Panc1 (cell line): ENCODE measurements at regions not wholly inside any gene's neighbourhood (a gene's known extent, or its start where the extent isn't known, plus 50 kb on each side); places are given as distances from the start of the nearest gene placed in this dataset.
"Not testable (repeated sequence)": the region's sequence is repeated elsewhere in the genome, so short reads cannot be mapped to it uniquely, and the experiment has no call there.

ENCODE experiments used
- ATAC-seq: fragments of 200-7000 bp; cut with Tn5 transposase; 2 replicates; pipeline ENCODE4 v1.9.1; 2020; ENCODE audit warnings: mild to moderate bottlenecking, moderate library complexity
- BruUV-seq: library from RNA; stranded (reverse); fragments of 400-500 nt; replicated peaks from 2 replicates; lab custom pipeline; 2021; lab: Mats Ljungman, UMichigan
- CTCF ChIA-PET: fragments of 300-600 bp; sonication (Branson Sonifier 250); formaldehyde crosslinking; loops from one replicate; lab custom pipeline; 2022; ENCODE audit warnings: antibody characterized with exemption; lab: Charles Lee
- POLR2A ChIA-PET: fragments of 300-600 bp; sonication (Branson Sonifier 250); formaldehyde crosslinking; loops from one replicate; lab custom pipeline; 2022; ENCODE audit warnings: antibody characterized with exemption; lab: Charles Lee
- DNase-seq: peaks from one replicate; pipeline ENCODE4 v3.0.0-alpha.2; 2010; ENCODE audit warnings: low read depth, low spot score
- H3K27ac ChIP-seq: 2 replicates; pipeline ENCODE4 v1.5.1; 2011; ENCODE audit warnings: mild to moderate bottlenecking, low read length, inconsistent platforms
- H3K27me3 ChIP-seq: fragments of 200-500 bp; sonication (Bioruptor generic); 2 replicates; pipeline ENCODE4 v1.6.0; 2014; ENCODE audit warnings: low read length, inconsistent platforms; ENCODE audit not compliant: control insufficient read depth, insufficient read depth
- H3K36me3 ChIP-seq: fragments of 200-500 bp; sonication (Bioruptor generic); 2 replicates; pipeline ENCODE4 v1.5.1; 2014; ENCODE audit warnings: inconsistent platforms, mild to moderate bottlenecking, low read length, moderate library complexity; ENCODE audit not compliant: control insufficient read depth, insufficient read depth
- H3K4me1 ChIP-seq: 2 replicates; pipeline ENCODE4 v1.5.1; 2011; ENCODE audit warnings: inconsistent platforms, mild to moderate bottlenecking, low read length, moderate library complexity; ENCODE audit not compliant: control insufficient read depth, insufficient read depth
- H3K4me3 ChIP-seq, 2 experiments: 2 replicates each; pipeline ENCODE4 v1.5.1; 2011 to 2012; ENCODE audit warnings: low read depth in 2 of 2, low read length in 2 of 2, mild to moderate bottlenecking in 2 of 2, inconsistent platforms in 1 of 2, moderate library complexity in 1 of 2
- H3K9me3 ChIP-seq: fragments of 200-500 bp; sonication (Bioruptor generic); 2 replicates; pipeline ENCODE4 v1.5.1; 2014; ENCODE audit warnings: low read depth, mild to moderate bottlenecking, inconsistent platforms, low read length, moderate library complexity; ENCODE audit not compliant: control insufficient read depth, insufficient read depth
- POLR2AphosphoS5 ChIP-seq: IDR thresholded peaks from 2 replicates; pipeline ENCODE4 v1.6.1; 2012; ENCODE audit warnings: mild to moderate bottlenecking, low read depth, low read length, moderate library complexity
- SIN3A ChIP-seq: IDR thresholded peaks from 2 replicates; pipeline ENCODE4 v1.6.1; 2012; ENCODE audit warnings: low read depth, mild to moderate bottlenecking, low read length, moderate library complexity, borderline replicate concordance; ENCODE audit not compliant: insufficient read depth
- TCF7L2 ChIP-seq: IDR thresholded peaks from 2 replicates; pipeline ENCODE4 v1.6.1; 2011; ENCODE audit warnings: mild to moderate bottlenecking, low read depth, low read length, inconsistent platforms
- in situ Hi-C: cut with HindIII; loops from 2 replicates; pipeline ENCODE4 v1.10.0; 2016; ENCODE audit warnings: low sequenced_read_pairs, low pct_unique_long_range_greater_than_20kb
- intact Hi-C: fragments of 100-400 bp; cut with micrococcal nuclease; formaldehyde crosslinking; loops from one replicate; pipeline ENCODE4 v1.10.0; 2022; ENCODE audit not compliant: unreplicated experiment
- TF ChIP-seq, protein P1 (sequence below), 2 experiments: IDR thresholded peaks; 2 replicates each; pipeline ENCODE4 v1.6.1; 2011 to 2012; ENCODE audit warnings: low read depth in 2 of 2, control low read depth in 1 of 2, low read length in 1 of 2, mild to moderate bottlenecking in 1 of 2, moderate library complexity in 1 of 2; ENCODE audit not compliant: insufficient read depth in 1 of 2
- TF ChIP-seq, protein P2 (sequence below): fragments of 450-650 bp; IDR thresholded peaks from 2 replicates; pipeline ENCODE4 v1.5.1; 2017; ENCODE audit warnings: mild to moderate bottlenecking

DNA sequence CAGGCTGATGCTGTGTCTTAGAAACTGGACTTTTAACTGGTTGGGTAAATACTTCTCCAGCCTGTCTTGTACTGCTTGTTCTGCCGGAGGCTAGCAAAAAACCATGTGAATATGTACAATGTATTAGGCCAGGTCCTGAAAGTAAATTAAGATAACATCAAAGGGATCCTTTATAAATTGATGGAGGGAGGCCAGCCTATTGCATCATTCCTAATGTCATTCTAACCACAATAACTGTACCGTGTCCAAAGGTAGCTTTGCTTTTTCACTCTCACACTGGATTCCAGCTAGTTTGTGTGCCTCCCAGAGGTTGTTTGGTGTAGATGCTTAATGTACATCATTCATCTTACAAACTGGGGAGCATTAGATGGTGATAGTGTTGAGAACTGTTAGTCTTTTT lies 91.2 kb upstream of the SEM1 start:
- CTCF ChIA-PET, result no interaction called here
- no peaks in the 10 kb centered on the region for H3K9me3 ChIP-seq

DNA sequence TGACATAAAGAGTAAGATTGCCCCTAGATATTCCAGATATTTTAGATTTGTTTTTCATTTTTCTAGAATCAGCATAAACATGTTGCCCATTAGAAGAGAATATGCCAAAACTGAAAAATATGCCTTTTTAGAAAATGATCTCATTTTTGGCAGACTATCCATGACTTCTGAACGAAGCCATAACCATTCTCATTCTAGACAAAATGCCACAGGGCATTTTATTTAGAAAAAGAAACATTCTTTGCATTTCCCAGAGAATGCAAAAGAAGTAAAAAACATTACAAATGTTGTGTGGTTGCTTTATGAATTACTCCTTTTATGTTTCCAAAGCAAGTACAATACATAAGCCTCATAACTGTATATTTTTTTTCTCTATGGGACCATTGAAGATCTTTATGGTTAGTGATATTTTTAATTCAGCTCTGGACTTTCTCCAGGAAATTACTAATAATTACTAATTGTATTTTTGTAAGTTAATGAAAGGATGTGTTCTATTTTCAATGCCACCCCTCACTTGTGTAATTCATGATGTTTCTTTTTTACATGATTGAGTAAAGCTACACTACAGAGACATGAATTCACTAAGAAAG lies 109.6 kb upstream of the SEM1 start:
- in situ Hi-C loops, result no loop called here
- no TSS peak for BruUV-seq
- intact Hi-C loops, result no loop called here

More for the DNA sequence above, 91.2 kb upstream of the SEM1 start:
- in situ Hi-C loops, result no loop called here
- POLR2A ChIA-PET, result no interaction called here
- ATAC-seq (no peak), DNase-seq (no peak)
- no peaks in the 10 kb centered on the region for H3K27me3 ChIP-seq
- TF ChIP-seq, protein P1, sequence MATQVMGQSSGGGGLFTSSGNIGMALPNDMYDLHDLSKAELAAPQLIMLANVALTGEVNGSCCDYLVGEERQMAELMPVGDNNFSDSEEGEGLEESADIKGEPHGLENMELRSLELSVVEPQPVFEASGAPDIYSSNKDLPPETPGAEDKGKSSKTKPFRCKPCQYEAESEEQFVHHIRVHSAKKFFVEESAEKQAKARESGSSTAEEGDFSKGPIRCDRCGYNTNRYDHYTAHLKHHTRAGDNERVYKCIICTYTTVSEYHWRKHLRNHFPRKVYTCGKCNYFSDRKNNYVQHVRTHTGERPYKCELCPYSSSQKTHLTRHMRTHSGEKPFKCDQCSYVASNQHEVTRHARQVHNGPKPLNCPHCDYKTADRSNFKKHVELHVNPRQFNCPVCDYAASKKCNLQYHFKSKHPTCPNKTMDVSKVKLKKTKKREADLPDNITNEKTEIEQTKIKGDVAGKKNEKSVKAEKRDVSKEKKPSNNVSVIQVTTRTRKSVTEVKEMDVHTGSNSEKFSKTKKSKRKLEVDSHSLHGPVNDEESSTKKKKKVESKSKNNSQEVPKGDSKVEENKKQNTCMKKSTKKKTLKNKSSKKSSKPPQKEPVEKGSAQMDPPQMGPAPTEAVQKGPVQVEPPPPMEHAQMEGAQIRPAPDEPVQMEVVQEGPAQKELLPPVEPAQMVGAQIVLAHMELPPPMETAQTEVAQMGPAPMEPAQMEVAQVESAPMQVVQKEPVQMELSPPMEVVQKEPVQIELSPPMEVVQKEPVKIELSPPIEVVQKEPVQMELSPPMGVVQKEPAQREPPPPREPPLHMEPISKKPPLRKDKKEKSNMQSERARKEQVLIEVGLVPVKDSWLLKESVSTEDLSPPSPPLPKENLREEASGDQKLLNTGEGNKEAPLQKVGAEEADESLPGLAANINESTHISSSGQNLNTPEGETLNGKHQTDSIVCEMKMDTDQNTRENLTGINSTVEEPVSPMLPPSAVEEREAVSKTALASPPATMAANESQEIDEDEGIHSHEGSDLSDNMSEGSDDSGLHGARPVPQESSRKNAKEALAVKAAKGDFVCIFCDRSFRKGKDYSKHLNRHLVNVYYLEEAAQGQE (IDR thresholded peaks at IDR 0.05; ENCODE audit: insufficient read depth in 1 of 2, low read depth in 2 of 2, low read length in 1 of 2), result no peak
- TF ChIP-seq POLR2AphosphoS5, result no peak
- TF ChIP-seq, protein P2, sequence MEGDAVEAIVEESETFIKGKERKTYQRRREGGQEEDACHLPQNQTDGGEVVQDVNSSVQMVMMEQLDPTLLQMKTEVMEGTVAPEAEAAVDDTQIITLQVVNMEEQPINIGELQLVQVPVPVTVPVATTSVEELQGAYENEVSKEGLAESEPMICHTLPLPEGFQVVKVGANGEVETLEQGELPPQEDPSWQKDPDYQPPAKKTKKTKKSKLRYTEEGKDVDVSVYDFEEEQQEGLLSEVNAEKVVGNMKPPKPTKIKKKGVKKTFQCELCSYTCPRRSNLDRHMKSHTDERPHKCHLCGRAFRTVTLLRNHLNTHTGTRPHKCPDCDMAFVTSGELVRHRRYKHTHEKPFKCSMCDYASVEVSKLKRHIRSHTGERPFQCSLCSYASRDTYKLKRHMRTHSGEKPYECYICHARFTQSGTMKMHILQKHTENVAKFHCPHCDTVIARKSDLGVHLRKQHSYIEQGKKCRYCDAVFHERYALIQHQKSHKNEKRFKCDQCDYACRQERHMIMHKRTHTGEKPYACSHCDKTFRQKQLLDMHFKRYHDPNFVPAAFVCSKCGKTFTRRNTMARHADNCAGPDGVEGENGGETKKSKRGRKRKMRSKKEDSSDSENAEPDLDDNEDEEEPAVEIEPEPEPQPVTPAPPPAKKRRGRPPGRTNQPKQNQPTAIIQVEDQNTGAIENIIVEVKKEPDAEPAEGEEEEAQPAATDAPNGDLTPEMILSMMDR, result no peak
- TF ChIP-seq TCF7L2, result no peak
- no peak for TF ChIP-seq SIN3A
- no peaks in the 10 kb centered on the region for H3K36me3 ChIP-seq
- intact Hi-C loops, result no loop called here
- no peak overlapping the region for H3K27ac ChIP-seq
- H3K4me1 ChIP-seq, result no peaks in the 10 kb centered on the region
- H3K4me3 ChIP-seq, result no peak overlapping the region
- no TSS peak for BruUV-seq

DNA sequence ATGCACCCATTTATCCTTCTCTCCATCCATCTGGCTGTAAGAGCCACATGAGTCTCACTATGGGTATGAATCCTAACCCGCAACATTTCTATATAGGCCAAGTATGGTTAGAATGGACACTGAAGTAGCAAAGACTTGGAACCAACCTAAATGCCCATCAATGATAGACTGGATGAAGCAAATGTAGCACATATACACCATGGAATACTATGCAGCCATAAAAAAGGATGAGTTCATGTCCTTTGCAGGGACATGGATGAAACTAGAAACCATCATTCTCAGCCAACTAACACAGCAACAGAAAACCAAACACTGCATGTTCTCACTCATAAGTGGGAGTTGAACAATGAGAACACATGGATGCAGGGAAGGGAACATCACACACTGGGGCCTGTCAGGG lies 111.5 kb upstream of the SEM1 start:
- DNase-seq, ATAC-seq, in situ Hi-C loops, BruUV-seq, intact Hi-C loops, H3K9me3 ChIP-seq, H3K27ac ChIP-seq, POLR2A ChIA-PET, H3K4me3 ChIP-seq, H3K4me1 ChIP-seq, H3K27me3 ChIP-seq, H3K36me3 ChIP-seq: not testable (repeated sequence)
- CTCF ChIA-PET, result interaction anchor here (0.5 kb wide), 1 partner anchor 193 kb away, joined by 4 read pairs; no protein-coding TSS in a partner anchor

More for the DNA sequence above, 109.6 kb upstream of the SEM1 start:
- Histone ChIP-seq H3K9me3 (no peaks in the 10 kb centered on the region), H3K4me1 (no peaks in the 10 kb centered on the region), H3K4me3 (no peak overlapping the region), H3K27me3 (no peaks in the 10 kb centered on the region; the same call in 1 of the 2 replicates), H3K27ac (no peak overlapping the region), H3K36me3 (no peaks in the 10 kb centered on the region)
- TF ChIP-seq, protein P2, result no peak
- TF ChIP-seq TCF7L2 (no peak), SIN3A (no peak), POLR2AphosphoS5 (no peak)
- TF ChIP-seq, protein P1 (IDR thresholded peaks at IDR 0.05; ENCODE audit: insufficient read depth in 1 of 2, low read depth in 2 of 2, low read length in 1 of 2), result no peak
- ChIA-PET POLR2A (no interaction called here), CTCF (no interaction called here)
- no peak for ATAC-seq
- no peak for DNase-seq
